NT2/D1 (cell line): ENCODE measurements at regions not wholly inside any gene's neighbourhood (a gene's known extent, or its start where the extent isn't known, plus 50 kb on each side); places are given as distances from the start of the nearest gene placed in this dataset.

ENCODE experiments used
- DNase-seq: peaks from one replicate; pipeline ENCODE4 v3.0.0-alpha.2; 2011; ENCODE audit warnings: low read depth, low spot score
- H3K27me3 ChIP-seq: 2 replicates; pipeline ENCODE4 v1.6.0; 2011; ENCODE audit warnings: mild to moderate bottlenecking; ENCODE audit not compliant: insufficient read length, insufficient read depth
- H3K36me3 ChIP-seq: 2 replicates; pipeline ENCODE4 v1.6.1; 2011; ENCODE audit warnings: mild to moderate bottlenecking, low read length, mixed read lengths; ENCODE audit not compliant: insufficient read depth, insufficient read length
- H3K4me1 ChIP-seq: 2 replicates; pipeline ENCODE4 v1.5.1; 2011; ENCODE audit not compliant: insufficient read depth, insufficient read length
- H3K4me3 ChIP-seq: 2 replicates; pipeline ENCODE4 v1.5.1; 2011; ENCODE audit warnings: low read depth; ENCODE audit not compliant: insufficient read length
- H3K9ac ChIP-seq: 2 replicates; pipeline ENCODE4 v1.6.0; 2011; ENCODE audit warnings: low read depth; ENCODE audit not compliant: insufficient read length
- H3K9me3 ChIP-seq: 2 replicates; pipeline ENCODE4 v1.5.1; 2011; ENCODE audit warnings: mild to moderate bottlenecking, low read length; ENCODE audit not compliant: insufficient read depth
- SUZ12 ChIP-seq: IDR thresholded peaks from 2 replicates; pipeline ENCODE4 v1.6.1; 2011; ENCODE audit not compliant: insufficient read length, insufficient read depth; ENCODE audit errors: extremely low read depth
- YY1 ChIP-seq: IDR thresholded peaks from 2 replicates; pipeline ENCODE4 v1.6.1; 2011; ENCODE audit not compliant: insufficient read length, insufficient read depth
- ZNF274 ChIP-seq: IDR thresholded peaks from 2 replicates; pipeline ENCODE4 v1.6.1; 2011; ENCODE audit warnings: mild to moderate bottlenecking, low read depth, low read length

GRCh38 chr5:63894690-63895089 lies 67.6 kb downstream of the HTR1A start:
- no peak for TF ChIP-seq ZNF274
- TF ChIP-seq SUZ12, result no peak
- Histone ChIP-seq H3K9me3 (no peaks in the 10 kb centered on the region), H3K9ac (no peak overlapping the region), H3K4me3 (no peak overlapping the region), H3K4me1 (no peaks in the 10 kb centered on the region), H3K27me3 (no peaks in the 10 kb centered on the region), H3K36me3 (no peaks in the 10 kb centered on the region)
- no peak for DNase-seq

GRCh38 chr5:63878788-63879187 lies 83.5 kb downstream of the HTR1A start:
- Histone ChIP-seq H3K9ac (no peak overlapping the region), H3K27me3 (no peaks in the 10 kb centered on the region), H3K9me3 (no peaks in the 10 kb centered on the region), H3K36me3 (no peaks in the 10 kb centered on the region), H3K4me3 (no peak overlapping the region), H3K4me1 (no peaks in the 10 kb centered on the region)
- TF ChIP-seq SUZ12, result no peak
- no peak for TF ChIP-seq ZNF274
- no peak for TF ChIP-seq YY1
- DNase-seq, result no peak

- no peak for DNase-seq
- TF ChIP-seq YY1 (no peak), ZNF274 (no peak), SUZ12 (no peak)
- Histone ChIP-seq H3K4me1 (no peaks in the 10 kb centered on the region), H3K9me3 (no peaks in the 10 kb centered on the region), H3K4me3 (no peak overlapping the region), H3K36me3 (no peaks in the 10 kb centered on the region), H3K27me3 (no peaks in the 10 kb centered on the region), H3K9ac (no peak overlapping the region)
Observed at GRCh38 chr5:63877961-63878360, 84.3 kb downstream of the HTR1A start.

- no peak for TF ChIP-seq YY1
- no peak for TF ChIP-seq ZNF274
- no peak for TF ChIP-seq SUZ12
- H3K27me3 ChIP-seq, result no peaks in the 10 kb centered on the region
Observed at GRCh38 chr5:63860379-63860778, 101.9 kb downstream of the HTR1A start.

GRCh38 chr5:63854076-63854475 lies 108.2 kb downstream of the HTR1A start:
- no peaks in the 10 kb centered on the region for H3K9me3 ChIP-seq
- TF ChIP-seq SUZ12 (no peak), YY1 (no peak), ZNF274 (no peak)
- H3K9ac ChIP-seq, result no peak overlapping the region
- DNase-seq, result no peak
- H3K36me3 ChIP-seq, result no peaks in the 10 kb centered on the region
- no peak overlapping the region for H3K4me3 ChIP-seq
- H3K4me1 ChIP-seq, result no peaks in the 10 kb centered on the region
- H3K27me3 ChIP-seq, result no peaks in the 10 kb centered on the region

More at GRCh38 chr5:63860379-63860778, 101.9 kb downstream of the HTR1A start:
- no peak for DNase-seq
- peaks cover 9% of the 10 kb centered on the region for H3K9me3 ChIP-seq
- H3K4me3 ChIP-seq, result no peak overlapping the region
- no peaks in the 10 kb centered on the region for H3K36me3 ChIP-seq
- no peaks in the 10 kb centered on the region for H3K4me1 ChIP-seq
- H3K9ac ChIP-seq, result no peak overlapping the region

- no peak for DNase-seq
- Histone ChIP-seq H3K9ac (no peak overlapping the region), H3K4me1 (no peaks in the 10 kb centered on the region), H3K4me3 (no peak overlapping the region), H3K36me3 (no peaks in the 10 kb centered on the region), H3K27me3 (no peaks in the 10 kb centered on the region), H3K9me3 (no peaks in the 10 kb centered on the region)
- no peak for TF ChIP-seq YY1
Observed at GRCh38 chr5:63843190-63843589, 119.1 kb downstream of the HTR1A start.

GRCh38 chr5:63837437-63837836 lies 124.8 kb downstream of the HTR1A start:
- DNase-seq, result no peak
- Histone ChIP-seq H3K27me3 (no peaks in the 10 kb centered on the region), H3K4me3 (no peak overlapping the region), H3K4me1 (no peaks in the 10 kb centered on the region), H3K36me3 (no peaks in the 10 kb centered on the region), H3K9ac (no peak overlapping the region), H3K9me3 (no peaks in the 10 kb centered on the region)
- TF ChIP-seq SUZ12, result no peak
- TF ChIP-seq YY1, result no peak
- no peak for TF ChIP-seq ZNF274

- no peak for DNase-seq
- no peak for TF ChIP-seq ZNF274
Observed at GRCh38 chr5:63831381-63831780, 130.9 kb downstream of the HTR1A start.

More at GRCh38 chr5:63831381-63831780, 130.9 kb downstream of the HTR1A start:
- H3K36me3 ChIP-seq, result no peaks in the 10 kb centered on the region
- no peaks in the 10 kb centered on the region for H3K4me1 ChIP-seq
- no peaks in the 10 kb centered on the region for H3K9me3 ChIP-seq
- no peak overlapping the region for H3K4me3 ChIP-seq
- H3K27me3 ChIP-seq, result no peaks in the 10 kb centered on the region
- no peak overlapping the region for H3K9ac ChIP-seq
